ENCODE measurements at regions not wholly inside any gene's neighbourhood (a gene's known extent, or its start where the extent isn't known, plus 50 kb on each side); places are given as distances from the start of the nearest gene placed in this dataset.

GRCh38 chr10:126841341-126841895, 63.8 kb upstream of the DOCK1 start:
- no peaks in the 10 kb centered on the region for H3K79me2 ChIP-seq (ENCODE audit: control insufficient read depth, insufficient read depth, low read length)
- DNase-seq (ENCODE audit: low read depth, low spot score): no peak
- H3K4me2 ChIP-seq (ENCODE audit: control insufficient read depth, insufficient read depth): no peak overlapping the region
- RAD21 ChIA-PET (ENCODE audit: unreplicated experiment): no interaction called here
- no peak for ATAC-seq
- no peak overlapping the region for H3K4me3 ChIP-seq
- no TSS peak for BruUV-seq (replicated peaks)
- no peaks in the 10 kb centered on the region for H3K27me3 ChIP-seq (replicated peaks in 1 of 2; ENCODE audit: control insufficient read depth in 2 of 2, insufficient read depth in 2 of 2, low read length in 1 of 2)
- CTCF ChIA-PET: no interaction called here
- H3K9me3 ChIP-seq (replicated peaks; ENCODE audit: control insufficient read depth, insufficient read depth, low read length): no peaks in the 10 kb centered on the region
- H3K36me3 ChIP-seq (ENCODE audit: control insufficient read depth in 2 of 2, insufficient read depth in 2 of 2, low read length in 1 of 2): no peaks in the 10 kb centered on the region
- H3K27ac ChIP-seq (ENCODE audit: control insufficient read depth, insufficient read depth): no peak overlapping the region
- no peak overlapping the region for H3K9ac ChIP-seq (ENCODE audit: control insufficient read depth, insufficient read depth, low read length)
- in situ Hi-C loops (cut with MboI): no loop called here
- intact Hi-C loops (cut with micrococcal nuclease; ENCODE audit: unreplicated experiment): no loop called here
- no peaks in the 10 kb centered on the region for H4K20me1 ChIP-seq (ENCODE audit: control insufficient read depth, insufficient read depth)
- no peaks in the 10 kb centered on the region for H3K4me1 ChIP-seq (ENCODE audit: control insufficient read depth, insufficient read depth, low read length)
- whole genome bisulfite sequencing (ENCODE audit: insufficient coverage, insufficient replicate concordance, low lambda C conversion rate, missing lambda C conversion rate): 18% methylated on average over 5 of the region's 5 CpGs
- FAIRE-seq: no peak
- no peak overlapping the region for H2AFZ ChIP-seq (ENCODE audit: control insufficient read depth, low read depth, low read length)
- POLR2A ChIA-PET: no interaction called here
- SMC1A ChIA-PET (ENCODE audit: uncharacterized antibody, unreplicated experiment): no interaction called here
- TF ChIP-seq NR2F1 (conservative IDR thresholded peaks at IDR 0.05): no peak
- no peak for TF ChIP-seq SRF (IDR thresholded peaks at IDR 0.05; ENCODE audit: low read depth in 2 of 2, low read length in 2 of 2)
- TF ChIP-seq WRNIP1 (IDR thresholded peaks at IDR 0.05; ENCODE audit: borderline replicate concordance, low read depth, low read length): no peak
- no peak for TF ChIP-seq SP1 (IDR thresholded peaks at IDR 0.05; ENCODE audit: low read depth, low read length)
- no peak for TF ChIP-seq ZBTB40 (IDR thresholded peaks at IDR 0.05; ENCODE audit: borderline replicate concordance)
- TF ChIP-seq RAD51 (IDR thresholded peaks at IDR 0.05): no peak
- no peak for TF ChIP-seq STAT3 (IDR thresholded peaks at IDR 0.05; ENCODE audit: low read depth, low read length)
- TF ChIP-seq ZNF274 (IDR thresholded peaks at IDR 0.05; ENCODE audit: insufficient read depth, insufficient read length): no peak
- no peak for TF ChIP-seq IRF4 (IDR thresholded peaks at IDR 0.05; ENCODE audit: low read depth, low read length)
- no peak for TF ChIP-seq TARDBP (IDR thresholded peaks at IDR 0.05; ENCODE audit: borderline replicate concordance)
- no peak for TF ChIP-seq PAX5 (IDR thresholded peaks at IDR 0.05; ENCODE audit: borderline replicate concordance, low read depth, low read length)
- no peak for TF ChIP-seq CUX1 (IDR thresholded peaks at IDR 0.05; ENCODE audit: insufficient replicate concordance, low read depth, low read length)
- no peak for TF ChIP-seq PML (IDR thresholded peaks at IDR 0.05; ENCODE audit: low read length)

Measured in GM12878 (cell line).